ENCODE measurements at regions not wholly inside any gene's neighbourhood (a gene's known extent, or its start where the extent isn't known, plus 50 kb on each side); places are given as distances from the start of the nearest gene placed in this dataset.

- TF ChIP-seq CTCF (conservative IDR thresholded peaks at IDR 0.05; ENCODE audit: low read depth, low read length) (no peak), EZH2 (IDR thresholded peaks at IDR 0.05; ENCODE audit: borderline replicate concordance, low read depth, low read length, poor library complexity, severe bottlenecking) (no peak)
Measured at GRCh38 chr18:72368308-72368707, 175.8 kb downstream of the CBLN2 start.

All from A673 (cell line).